SK-N-SH (cell line): ENCODE measurements at regions not wholly inside any gene's neighbourhood (a gene's known extent, or its start where the extent isn't known, plus 50 kb on each side); places are given as distances from the start of the nearest gene placed in this dataset.

Source experiments
- CTCF ChIA-PET: fragments of 300-600, 350-600 bp; formaldehyde crosslinking; extraction: SDS; loops from one replicate; lab custom pipeline; 2021; lab: Yijun Ruan, JAX
- POLR2A ChIA-PET: fragments of 350-600 bp; sonication (Branson Sonifier 250); formaldehyde crosslinking; extraction: SDS; loops from one replicate; lab custom pipeline; 2020; ENCODE audit warnings: antibody characterized with exemption, inconsistent platforms; lab: Yijun Ruan, JAX
- DNase-seq: peaks from one replicate; pipeline ENCODE4 v3.0.0; 2012
- H2AFZ ChIP-seq: fragments of 200-600 bp; sonication (generic); 2 replicates; pipeline ENCODE4 v1.8.1; 2016; ENCODE audit warnings: antibody characterized with exemption, mild to moderate bottlenecking, low read depth
- H3F3A ChIP-seq: fragments of 200-600 bp; sonication (generic); replicated peaks from 2 replicates; pipeline ENCODE3; 2016; ENCODE audit warnings: antibody characterized with exemption, mild to moderate bottlenecking; ENCODE audit not compliant: insufficient read depth
- H3K27ac ChIP-seq, 2 experiments: fragments of 200-500 bp in 1 of 2; fragments of 200-600 bp in 1 of 2; sonication (Bioruptor generic) in 1 of 2; sonication (generic), shearing (Covaris generic) in 1 of 2; 2 replicates each; pipeline versions ENCODE4 v1.5.1 to v1.6.1; 2014 to 2016; ENCODE audit warnings: low read depth in 2 of 2, inconsistent platforms in 1 of 2, low read length in 1 of 2, mild to moderate bottlenecking in 1 of 2, mixed read lengths in 1 of 2
- H3K27me3 ChIP-seq: fragments of 200-600 bp; sonication (generic), shearing (Covaris generic); 2 replicates; pipeline ENCODE4 v1.6.1; 2016; ENCODE audit warnings: mixed run types; ENCODE audit not compliant: insufficient read depth
- H3K36me3 ChIP-seq, 2 experiments: fragments of 200-500 bp in 1 of 2; fragments of 200-600 bp in 1 of 2; sonication (Bioruptor generic) in 1 of 2; sonication (generic) in 1 of 2; replicated peaks in 1 of 2; 2 replicates each; pipeline versions ENCODE3 to v1.5.1; 2014 to 2016; ENCODE audit warnings: low read length in 1 of 2, mild to moderate bottlenecking in 1 of 2; ENCODE audit not compliant: insufficient read depth in 2 of 2, control insufficient read depth in 1 of 2
- H3K4me1 ChIP-seq, 2 experiments: fragments of 200-500 bp in 1 of 2; fragments of 200-600 bp in 1 of 2; sonication (Bioruptor generic) in 1 of 2; sonication (generic), shearing (Covaris generic) in 1 of 2; 2 replicates each; pipeline versions ENCODE4 v1.5.1 to v1.6.1; 2014 to 2016; ENCODE audit warnings: low read depth in 1 of 2, low read length in 1 of 2, mixed run types in 1 of 2; ENCODE audit not compliant: insufficient read depth in 2 of 2, control insufficient read depth in 1 of 2
- H3K4me2 ChIP-seq: fragments of 200-600 bp; sonication (generic), shearing (Covaris generic); 2 replicates; pipeline ENCODE4 v1.6.1; 2017; ENCODE audit warnings: mixed run types
- H3K4me3 ChIP-seq, 2 experiments: fragments of 200-500 bp in 1 of 2; fragments of 200-600 bp in 1 of 2; sonication (Bioruptor generic) in 1 of 2; sonication (generic), shearing (Covaris generic) in 1 of 2; 2 replicates each; pipeline versions ENCODE4 v1.5.1 to v1.8.1; 2014 to 2016; ENCODE audit warnings: low read depth in 2 of 2, inconsistent platforms in 1 of 2, low read length in 1 of 2, mild to moderate bottlenecking in 1 of 2, mixed read lengths in 1 of 2, moderate library complexity in 1 of 2
- H3K79me2 ChIP-seq: fragments of 200-600 bp; sonication (generic); 2 replicates; pipeline ENCODE4 v1.8.1; 2017; ENCODE audit warnings: mild to moderate bottlenecking; ENCODE audit not compliant: insufficient read depth
- H3K9ac ChIP-seq: fragments of 200-600 bp; sonication (generic); 2 replicates; pipeline ENCODE4 v1.6.1; 2017; ENCODE audit warnings: mixed run types
- H3K9me2 ChIP-seq: fragments of 200-600 bp; sonication (generic); 2 replicates; pipeline ENCODE4 v1.6.1; 2017; ENCODE audit warnings: mixed run types
- H3K9me3 ChIP-seq: fragments of 200-600 bp; sonication (generic); 2 replicates; pipeline ENCODE4 v1.6.1; 2017; ENCODE audit warnings: mixed run types, mild to moderate bottlenecking, moderate library complexity
- H4K20me1 ChIP-seq: fragments of 200-600 bp; sonication (generic); 2 replicates; pipeline ENCODE4 v1.6.1; 2017; ENCODE audit warnings: mild to moderate bottlenecking, mixed run types; ENCODE audit not compliant: insufficient read depth
- CTCF ChIP-seq: fragments of 200-600 bp; sonication (generic); IDR thresholded peaks from 2 replicates; pipeline ENCODE4 v1.6.1; 2017; ENCODE audit warnings: antibody characterized with exemption, mild to moderate bottlenecking, moderate library complexity
- ELF1 ChIP-seq: IDR thresholded peaks from 2 replicates; pipeline ENCODE4 v1.4.0; 2012
- FOSL2 ChIP-seq: IDR thresholded peaks from 2 replicates; pipeline ENCODE4 v1.4.0; 2012; ENCODE audit warnings: low read depth, mild to moderate bottlenecking, moderate library complexity, borderline replicate concordance
- FOXJ3 ChIP-seq: sonication (generic); formaldehyde crosslinking; IDR thresholded peaks from 2 replicates; pipeline ENCODE4 v1.5.1; 2020; ENCODE audit warnings: mild to moderate bottlenecking, missing genetic modification reagents
- IRF3 ChIP-seq: fragments of 150-350 bp; IDR thresholded peaks from 2 replicates; pipeline ENCODE4 v1.6.1; 2016; ENCODE audit warnings: mild to moderate bottlenecking, low read depth, low read length
- JUND ChIP-seq: IDR thresholded peaks from 2 replicates; pipeline ENCODE4 v1.4.0; 2012
- MAX ChIP-seq: IDR thresholded peaks from 2 replicates; pipeline ENCODE4 v1.4.0; 2012; ENCODE audit warnings: low read depth
- MEF2A ChIP-seq: IDR thresholded peaks from 2 replicates; pipeline ENCODE4 v1.4.0; 2012; ENCODE audit warnings: low read depth, borderline replicate concordance
- MXI1 ChIP-seq: IDR thresholded peaks from 2 replicates; pipeline ENCODE4 v1.6.1; 2012; ENCODE audit warnings: mild to moderate bottlenecking, low read depth, low read length, improper control_type of control experiment
- NFIC ChIP-seq: IDR thresholded peaks from 2 replicates; pipeline ENCODE4 v1.4.0; 2012; ENCODE audit warnings: borderline replicate concordance
- NRF1 ChIP-seq: IDR thresholded peaks from 2 replicates; pipeline ENCODE4 v1.6.1; 2012; ENCODE audit warnings: low read depth, mild to moderate bottlenecking, low read length
- POLR2AphosphoS5 ChIP-seq: IDR thresholded peaks from 2 replicates; pipeline ENCODE4 v1.6.1; 2012; ENCODE audit warnings: low read depth, low read length
- RAD21 ChIP-seq: IDR thresholded peaks from 2 replicates; pipeline ENCODE4 v1.6.1; 2012; ENCODE audit warnings: mild to moderate bottlenecking, low read length
- RCOR1 ChIP-seq: fragments of 150-350 bp; IDR thresholded peaks from 2 replicates; pipeline ENCODE4 v1.6.1; 2017; ENCODE audit warnings: antibody characterized with exemption, low read length
- RFX5 ChIP-seq: IDR thresholded peaks from 2 replicates; pipeline ENCODE4 v1.6.1; 2012; ENCODE audit warnings: mild to moderate bottlenecking, improper control_type of control experiment, low read length
- TCF12 ChIP-seq: IDR thresholded peaks from 2 replicates; pipeline ENCODE4 v1.4.0; 2012
- TEAD4 ChIP-seq: IDR thresholded peaks from 2 replicates; pipeline ENCODE4 v1.4.0; 2012; ENCODE audit warnings: mild to moderate bottlenecking, borderline replicate concordance; ENCODE audit not compliant: insufficient read depth
- USF1 ChIP-seq: IDR thresholded peaks from 2 replicates; pipeline ENCODE4 v1.4.0; 2012; ENCODE audit warnings: low read depth, borderline replicate concordance
- ZBTB33 ChIP-seq: IDR thresholded peaks from 2 replicates; pipeline ENCODE4 v1.4.0; 2012; ENCODE audit warnings: low read depth, borderline replicate concordance
- WGBS: methylation state at CpG from one replicate; pipeline ENCODE4 v1.1.6; 2017; ENCODE audit warnings: low lambda C conversion rate; 5-methylcytosine and 5-hydroxymethylcytosine counted together

GRCh38 chrX:139304471-139304870, 226.1 kb upstream of the F9 start:
- no peaks in the 10 kb centered on the region for H3K79me2 ChIP-seq
- no peak for DNase-seq
- no peak overlapping the region for H3K4me3 ChIP-seq
- ChIA-PET CTCF (no interaction called here), POLR2A (no interaction called here)
- H3K4me1 ChIP-seq = no peaks in the 10 kb centered on the region
- H3K36me3 ChIP-seq = no peaks in the 10 kb centered on the region
- no peak overlapping the region for H2AFZ ChIP-seq
- no peaks in the 10 kb centered on the region for H3K9me2 ChIP-seq
- H3K27me3 ChIP-seq = no peaks in the 10 kb centered on the region
- no peak for TF ChIP-seq RCOR1
- no peak for TF ChIP-seq RAD21
- TF ChIP-seq RFX5 = no peak
- no peak for TF ChIP-seq POLR2AphosphoS5
- TF ChIP-seq NFIC = no peak
- no peak for TF ChIP-seq MXI1
- TF ChIP-seq ELF1 = no peak
- TF ChIP-seq JUND = no peak
- no peak for TF ChIP-seq MAX
- no peak for TF ChIP-seq TCF12
- TF ChIP-seq CTCF = no peak
- TF ChIP-seq NRF1 = no peak
- TF ChIP-seq USF1 = no peak
- no peak overlapping the region for H3K4me2 ChIP-seq
- WGBS = 0% methylated on average over 3 of the region's 3 CpGs
- H3K9ac ChIP-seq = no peak overlapping the region
- no peaks in the 10 kb centered on the region for H3F3A ChIP-seq
- H3K9me3 ChIP-seq = 0 out of 2 replicates have a peak, but pooled peaks cover 8% of the 10 kb centered on the region
- H4K20me1 ChIP-seq = no peaks in the 10 kb centered on the region
- H3K27ac ChIP-seq = no peak overlapping the region

GRCh38 chrX:139299309-139299708, 231.2 kb upstream of the F9 start:
- no peaks in the 10 kb centered on the region for H3F3A ChIP-seq
- H3K27me3 ChIP-seq = no peaks in the 10 kb centered on the region
- H3K9me3 ChIP-seq = no peaks in the 10 kb centered on the region
- ChIA-PET CTCF (interaction anchor here (0.6 kb wide), 1 partner anchor 12 kb away, joined by 3 read pairs; no protein-coding TSS in a partner anchor), POLR2A (no interaction called here)
- no peaks in the 10 kb centered on the region for H3K79me2 ChIP-seq
- H3K9me2 ChIP-seq = no peaks in the 10 kb centered on the region
- H4K20me1 ChIP-seq = no peaks in the 10 kb centered on the region
- H3K36me3 ChIP-seq = no peaks in the 10 kb centered on the region
- no peak overlapping the region for H3K27ac ChIP-seq
- no peak overlapping the region for H2AFZ ChIP-seq
- TF ChIP-seq MAX (no peak), FOXJ3 (CRISPR knock-in tag) (no peak), TEAD4 (no peak), IRF3 (no peak), RCOR1 (no peak), MXI1 (no peak), ZBTB33 (no peak), FOSL2 (no peak), MEF2A (no peak)
- H3K9ac ChIP-seq = no peak overlapping the region
- no peaks in the 10 kb centered on the region for H3K4me1 ChIP-seq
- no peak for DNase-seq
- no peak overlapping the region for H3K4me3 ChIP-seq
- H3K4me2 ChIP-seq = no peak overlapping the region
